IMR-90 (cell line): ENCODE measurements at regions not wholly inside any gene's neighbourhood (a gene's known extent, or its start where the extent isn't known, plus 50 kb on each side); places are given as distances from the start of the nearest gene placed in this dataset.
A peak's percentile ranks its signal among the peaks of the same experiment; 100 is the strongest.

Experiments used
- ATAC-seq: fragments of 200-7000 bp; cut with Tn5 transposase; 2 replicates; pipeline ENCODE4 v1.9.1; 2020; ENCODE audit warnings: low read depth, mild to moderate bottlenecking, moderate library complexity
- BruUV-seq: library from RNA; stranded (reverse); fragments of 400-500 nt; replicated peaks from 2 replicates; lab custom pipeline; 2021; lab: Mats Ljungman, UMichigan
- CTCF ChIA-PET: fragments of 300-600 bp; formaldehyde crosslinking; extraction: SDS; loops from one replicate; lab custom pipeline; 2021; ENCODE audit warnings: antibody characterized with exemption; lab: Yijun Ruan, JAX
- POLR2A ChIA-PET: fragments of 300-600 bp; sonication (Branson Sonifier 250); formaldehyde crosslinking; loops from one replicate; lab custom pipeline; 2022; ENCODE audit warnings: antibody characterized with exemption; ENCODE audit not compliant: unreplicated experiment; lab: Charles Lee
- DNase-seq: peaks from one replicate; pipeline ENCODE4 v3.0.0; 2013
- H2AFZ ChIP-seq: replicated peaks from 2 replicates; pipeline ENCODE3; 2013; ENCODE audit warnings: low read length, mild to moderate bottlenecking; ENCODE audit not compliant: poor library complexity
- H2AK5ac ChIP-seq: 2 replicates; pipeline ENCODE4 v1.6.1; 2013; ENCODE audit warnings: low read depth, low read length, inconsistent platforms
- H2AK9ac ChIP-seq: replicated peaks from 2 replicates; pipeline ENCODE3; 2013; ENCODE audit warnings: mild to moderate bottlenecking, low read depth, low read length, moderate library complexity; ENCODE audit not compliant: poor library complexity
- H2BK120ac ChIP-seq: 2 replicates; pipeline ENCODE4 v1.6.1; 2013; ENCODE audit warnings: low read depth, low read length, inconsistent platforms
- H2BK15ac ChIP-seq: 3 replicates; pipeline ENCODE4 v1.6.1; 2013; ENCODE audit warnings: low read depth, low read length, inconsistent platforms
- H2BK20ac ChIP-seq: 2 replicates; pipeline ENCODE4 v1.6.1; 2013; ENCODE audit warnings: low read depth, mild to moderate bottlenecking, inconsistent platforms, low read length, moderate library complexity
- H2BK5ac ChIP-seq: 2 replicates; pipeline ENCODE4 v1.6.1; 2013; ENCODE audit warnings: mild to moderate bottlenecking, low read depth, low read length, inconsistent platforms; ENCODE audit not compliant: poor library complexity, severe bottlenecking
- H3K14ac ChIP-seq: replicated peaks from 2 replicates; pipeline ENCODE4 v1.6.1; 2013; ENCODE audit warnings: low read depth, low read length, inconsistent platforms
- H3K18ac ChIP-seq: 2 replicates; pipeline ENCODE4 v1.6.1; 2013; ENCODE audit warnings: low read depth, low read length, control low read depth
- H3K23ac ChIP-seq: 2 replicates; pipeline ENCODE4 v1.6.1; 2013; ENCODE audit warnings: low read depth, low read length, inconsistent platforms
- H3K27ac ChIP-seq: 2 replicates; pipeline ENCODE4 v1.5.1; 2013; ENCODE audit warnings: mild to moderate bottlenecking, control low read depth, low read length; ENCODE audit not compliant: insufficient read depth
- H3K27me3 ChIP-seq: 2 replicates; pipeline ENCODE4 v1.6.1; 2013; ENCODE audit warnings: low read length; ENCODE audit not compliant: control insufficient read depth, insufficient read depth
- H3K36me3 ChIP-seq: 2 replicates; pipeline ENCODE4 v1.6.1; 2013; ENCODE audit warnings: low read length, mixed read lengths; ENCODE audit not compliant: control insufficient read depth, insufficient read depth
- H3K4ac ChIP-seq: 2 replicates; pipeline ENCODE4 v1.6.1; 2013; ENCODE audit warnings: low read depth, low read length, inconsistent platforms
- H3K4me1 ChIP-seq: 2 replicates; pipeline ENCODE4 v1.6.1; 2013; ENCODE audit warnings: low read length, mixed read lengths; ENCODE audit not compliant: control insufficient read depth, insufficient read depth
- H3K4me2 ChIP-seq: 2 replicates; pipeline ENCODE4 v1.6.1; 2013; ENCODE audit warnings: low read depth, mild to moderate bottlenecking, control low read depth, low read length, moderate library complexity
- H3K4me3 ChIP-seq: 2 replicates; pipeline ENCODE4 v1.5.1; 2013; ENCODE audit warnings: low read depth, mild to moderate bottlenecking, control low read depth, low read length, moderate library complexity; ENCODE audit not compliant: insufficient read depth
- H3K56ac ChIP-seq: 2 replicates; pipeline ENCODE4 v1.6.1; 2013; ENCODE audit warnings: low read length, inconsistent platforms; ENCODE audit not compliant: insufficient read depth; ENCODE audit errors: extremely low read depth
- H3K79me1 ChIP-seq, 2 experiments: 2 replicates each; pipeline ENCODE4 v1.6.1; 2013; ENCODE audit warnings: low read length in 2 of 2, inconsistent platforms in 1 of 2, low read depth in 1 of 2
- H3K9ac ChIP-seq: 2 replicates; pipeline ENCODE4 v1.6.1; 2013; ENCODE audit warnings: low read depth, low read length, control low read depth
- H3K9me1 ChIP-seq: 2 replicates; pipeline ENCODE4 v1.6.1; 2013; ENCODE audit warnings: low read length, inconsistent platforms; ENCODE audit not compliant: insufficient read depth
- H3K9me3 ChIP-seq: 2 replicates; pipeline ENCODE4 v1.6.1; 2013; ENCODE audit warnings: low read length; ENCODE audit not compliant: control insufficient read depth, insufficient read depth
- H4K20me1 ChIP-seq: 2 replicates; pipeline ENCODE4 v1.6.1; 2013; ENCODE audit warnings: low read length, inconsistent platforms; ENCODE audit not compliant: insufficient read depth
- H4K5ac ChIP-seq: 2 replicates; pipeline ENCODE4 v1.6.1; 2013; ENCODE audit warnings: mild to moderate bottlenecking, low read depth, low read length, control low read depth
- H4K8ac ChIP-seq, 2 experiments: 2 replicates each; pipeline ENCODE4 v1.6.1; 2013; ENCODE audit warnings: low read depth in 2 of 2, low read length in 2 of 2, control low read depth in 1 of 2, inconsistent platforms in 1 of 2
- H4K91ac ChIP-seq: 2 replicates; pipeline ENCODE4 v1.6.1; 2013; ENCODE audit warnings: low read depth, low read length, inconsistent platforms; ENCODE audit not compliant: insufficient read depth
- BHLHE40 ChIP-seq: fragments of 150-350 bp; IDR thresholded peaks from 2 replicates; pipeline ENCODE4 v1.6.1; 2016; ENCODE audit warnings: mild to moderate bottlenecking, low read depth, low read length
- CEBPB ChIP-seq: IDR thresholded peaks from 2 replicates; pipeline ENCODE4 v1.6.1; 2012; ENCODE audit warnings: low read depth, low read length, improper control_type of control experiment
- CHD1 ChIP-seq: IDR thresholded peaks from 2 replicates; pipeline ENCODE4 v1.6.1; 2012; ENCODE audit warnings: low read depth, low read length, improper control_type of control experiment
- ELK1 ChIP-seq: fragments of 150-350 bp; IDR thresholded peaks from 2 replicates; pipeline ENCODE4 v1.6.1; 2016; ENCODE audit warnings: low read depth, mild to moderate bottlenecking, low read length, moderate library complexity, borderline replicate concordance
- FOS ChIP-seq: fragments of 150-350 bp; IDR thresholded peaks from 2 replicates; pipeline ENCODE4 v1.6.1; 2016; ENCODE audit warnings: low read depth, low read length
- MXI1 ChIP-seq: IDR thresholded peaks from 2 replicates; pipeline ENCODE4 v1.6.1; 2012; ENCODE audit warnings: low read depth, mild to moderate bottlenecking, low read length, moderate library complexity, borderline replicate concordance
- NFE2L2 ChIP-seq: fragments of 150-350 bp; IDR thresholded peaks from 2 replicates; pipeline ENCODE4 v1.6.1; 2016; ENCODE audit warnings: low read depth, mild to moderate bottlenecking, low read length
- POLR2A ChIP-seq: IDR thresholded peaks from 2 replicates; pipeline ENCODE4 v1.6.1; 2012; ENCODE audit warnings: mild to moderate bottlenecking, low read depth, low read length
- RAD21 ChIP-seq: IDR thresholded peaks from 2 replicates; pipeline ENCODE4 v1.6.1; 2012; ENCODE audit warnings: low read length, improper control_type of control experiment
- RFX5 ChIP-seq: IDR thresholded peaks from 2 replicates; pipeline ENCODE4 v1.8.0; 2012; ENCODE audit warnings: low read depth, mild to moderate bottlenecking, low read length, moderate library complexity
- SMC3 ChIP-seq: fragments of 150-350 bp; IDR thresholded peaks from 2 replicates; pipeline ENCODE4 v1.6.1; 2016; ENCODE audit warnings: low read depth, mild to moderate bottlenecking, antibody characterized with exemption, low read length, moderate library complexity
- USF2 ChIP-seq: fragments of 150-350 bp; IDR thresholded peaks from 2 replicates; pipeline ENCODE4 v1.6.1; 2017; ENCODE audit warnings: mild to moderate bottlenecking, antibody characterized with exemption, low read length, low read depth
- WGBS, 2 experiments: methylation state at CpG; one replicate each; pipeline versions ENCODE4 v1.1.5 to v1.1.7; 2013; ENCODE audit warnings: missing lambda C conversion rate in 2 of 2; ENCODE audit not compliant: insufficient read length in 1 of 2; ENCODE audit errors: extremely low coverage in 2 of 2; 5-methylcytosine and 5-hydroxymethylcytosine counted together
- dilution Hi-C: fragments of 300-500 bp; cut with HindIII; formaldehyde crosslinking; loops from one replicate; pipeline ENCODE4 v1.14.3; 2018; ENCODE audit warnings: low sequenced_read_pairs; ENCODE audit not compliant: unreplicated experiment
- in situ Hi-C: fragments of 300-500 bp; cut with MboI; formaldehyde crosslinking; loops from 3 replicates; pipeline ENCODE4 v1.14.3; 2019; ENCODE audit warnings: low sequenced_read_pairs, inconsistent platforms, mixed read lengths
- intact Hi-C: fragments of 100-400 bp; cut with micrococcal nuclease; formaldehyde crosslinking; loops from 2 replicates; pipeline ENCODE4 v1.10.0; 2022

GRCh38 chr4:122086338-122087065 lies 65.6 kb upstream of the BLTP1 start:
- TF ChIP-seq CHD1 = no peak
- no peak for TF ChIP-seq RAD21
- TF ChIP-seq MXI1 = no peak
- TF ChIP-seq FOS = no peak
- no peak for TF ChIP-seq USF2
- TF ChIP-seq NFE2L2 = no peak
- TF ChIP-seq SMC3 = no peak
- TF ChIP-seq CEBPB = no peak
- no peak for TF ChIP-seq BHLHE40
- TF ChIP-seq RFX5 = no peak
- no peak for TF ChIP-seq POLR2A
- TF ChIP-seq ELK1 = no peak
- in situ Hi-C loops = no loop called here
- no peak for ATAC-seq

More at GRCh38 chr4:122086338-122087065, 65.6 kb upstream of the BLTP1 start:
- H3K56ac ChIP-seq = no peak overlapping the region
- no CpG with 5 or more reads among the region's 4 CpGs for WGBS, 2 experiments
- H3K14ac ChIP-seq = 0 out of 2 replicates have a peak overlapping the region, but pooled peaks have one; percentile 29
- no peak overlapping the region for H4K8ac ChIP-seq
- no peaks in the 10 kb centered on the region for H3K9me3 ChIP-seq
- intact Hi-C loops (loop anchor here (10.0 kb wide), 1 partner anchor 58 kb away; no protein-coding TSS in a partner anchor), dilution Hi-C loops (no loop called here)
- H2BK20ac ChIP-seq = no peak overlapping the region
- no peak overlapping the region for H2BK120ac ChIP-seq
- no peak overlapping the region for H3K9ac ChIP-seq
- no peak overlapping the region for H2AFZ ChIP-seq
- BruUV-seq = no TSS peak
- H3K4me1 ChIP-seq = peaks cover 4% of the 10 kb centered on the region
- H2AK9ac ChIP-seq = no peak overlapping the region
- ChIA-PET CTCF (no interaction called here), POLR2A (no interaction called here)
- H3K27ac ChIP-seq = no peak overlapping the region
- H4K20me1 ChIP-seq = no peaks in the 10 kb centered on the region
- no peak overlapping the region for H3K23ac ChIP-seq
- peak overlapping the region; percentile 24; the same call in 1 of the 2 replicates for H3K18ac ChIP-seq
- DNase-seq = peak; percentile 18
- H2BK5ac ChIP-seq = no peak overlapping the region
- H3K36me3 ChIP-seq = no peaks in the 10 kb centered on the region
- H4K5ac ChIP-seq = no peak overlapping the region
- no peak overlapping the region for H3K4me3 ChIP-seq
- peak overlapping the region; percentile 32; the same call in 1 of the 2 replicates for H3K4me2 ChIP-seq
- H3K27me3 ChIP-seq = no peaks in the 10 kb centered on the region
- no peak overlapping the region for H3K4ac ChIP-seq
- no peak overlapping the region for H2AK5ac ChIP-seq
- H4K91ac ChIP-seq = no peak overlapping the region
- no peaks in the 10 kb centered on the region; the same call in 1 of the 2 replicates for H3K9me1 ChIP-seq
- no peaks in the 10 kb centered on the region for H3K79me1 ChIP-seq
- H2BK15ac ChIP-seq = no peak overlapping the region
